Smooth muscle cell (in vitro differentiated cells): ENCODE measurements at regions not wholly inside any gene's neighbourhood (a gene's known extent, or its start where the extent isn't known, plus 50 kb on each side); places are given as distances from the start of the nearest gene placed in this dataset.

ENCODE experiments used
- DNase-seq: peaks from one replicate; lab custom pipeline; 2025; ENCODE audit not compliant: unreplicated experiment; lab: John Stamatoyannopoulos, UW
- H2AFZ ChIP-seq: fragments of 200-600 bp; sonication (generic); 2 replicates; pipeline ENCODE4 v1.6.0; 2016; ENCODE audit warnings: antibody characterized with exemption, low read depth, mild to moderate bottlenecking
- H3F3A ChIP-seq: fragments of 200-600 bp; sonication (generic); 2 replicates; pipeline ENCODE4 v1.6.0; 2017; ENCODE audit warnings: antibody characterized with exemption, low read depth
- H3K27ac ChIP-seq: fragments of 200-600 bp; sonication (generic); 2 replicates; pipeline ENCODE4 v1.5.1; 2016; ENCODE audit warnings: low read depth, mild to moderate bottlenecking
- H3K27me3 ChIP-seq: fragments of 200-600 bp; sonication (generic); 2 replicates; pipeline ENCODE4 v1.6.1; 2016; ENCODE audit warnings: low read depth, mild to moderate bottlenecking
- H3K36me3 ChIP-seq: fragments of 200-600 bp; sonication (generic); 2 replicates; pipeline ENCODE4 v1.5.1; 2016; ENCODE audit warnings: low read depth
- H3K4me1 ChIP-seq: fragments of 200-600 bp; sonication (generic); 2 replicates; pipeline ENCODE4 v1.5.1; 2016; ENCODE audit warnings: low read depth
- H3K4me2 ChIP-seq: fragments of 200-600 bp; sonication (generic); 2 replicates; pipeline ENCODE4 v1.6.0; 2016; ENCODE audit warnings: mild to moderate bottlenecking
- H3K4me3 ChIP-seq: fragments of 200-600 bp; sonication (generic); 2 replicates; pipeline ENCODE4 v1.5.1; 2016; ENCODE audit warnings: mild to moderate bottlenecking
- H3K79me2 ChIP-seq: fragments of 200-600 bp; sonication (generic); 2 replicates; pipeline ENCODE4 v1.6.0; 2016; ENCODE audit warnings: low read depth, mild to moderate bottlenecking
- H3K9ac ChIP-seq: fragments of 200-600 bp; sonication (generic); 2 replicates; pipeline ENCODE4 v1.6.0; 2016; ENCODE audit warnings: low read depth
- H3K9me3 ChIP-seq: fragments of 200-600 bp; sonication (generic); replicated peaks from 2 replicates; pipeline ENCODE4 v1.5.1; 2016; ENCODE audit warnings: low read depth
- H4K20me1 ChIP-seq: fragments of 200-600 bp; sonication (generic); 2 replicates; pipeline ENCODE4 v1.6.0; 2016; ENCODE audit warnings: low read depth
- CTCF ChIP-seq: fragments of 200-600 bp; sonication (generic); IDR thresholded peaks from 2 replicates; pipeline ENCODE4 v1.5.1; 2017; ENCODE audit warnings: borderline replicate concordance, mild to moderate bottlenecking, antibody characterized with exemption; ENCODE audit not compliant: insufficient read depth, poor library complexity, severe bottlenecking
- WGBS: methylation state at CpG from one replicate; pipeline ENCODE4 v1.1.7; 2016; ENCODE audit warnings: low lambda C conversion rate; 5-methylcytosine and 5-hydroxymethylcytosine counted together

GRCh38 chr20:24766143-24766527 is 182.9 kb upstream of the CST7 start:
- no peak for TF ChIP-seq CTCF
- Histone ChIP-seq H3K79me2 (no peaks in the 10 kb centered on the region), H3K4me1 (peaks cover 10% of the 10 kb centered on the region), H3K4me3 (no peak overlapping the region), H3F3A (peaks cover 12% of the 10 kb centered on the region), H3K27me3 (no peaks in the 10 kb centered on the region), H3K27ac (no peak overlapping the region), H3K9ac (no peak overlapping the region), H3K4me2 (no peak overlapping the region), H2AFZ (no peak overlapping the region), H3K9me3 (no peaks in the 10 kb centered on the region), H4K20me1 (no peaks in the 10 kb centered on the region), H3K36me3 (no peaks in the 10 kb centered on the region)
- 83% methylated on average over 2 of the region's 2 CpGs for WGBS
- DNase-seq, result no peak

GRCh38 chr20:24766826-24767622 is 182.0 kb upstream of the CST7 start:
- no peaks in the 10 kb centered on the region for H3K79me2 ChIP-seq
- WGBS, result 79% methylated on average over 7 of the region's 7 CpGs

GRCh38 chr20:24767623-24768100 is 181.4 kb upstream of the CST7 start:
- Histone ChIP-seq H4K20me1 (no peaks in the 10 kb centered on the region), H3K4me1 (peaks cover 10% of the 10 kb centered on the region)
- WGBS, result 90% methylated on average over 4 of the region's 4 CpGs

More at GRCh38 chr20:24766826-24767622, 182.0 kb upstream of the CST7 start:
- H3K9ac ChIP-seq, result no peak overlapping the region
- H4K20me1 ChIP-seq, result no peaks in the 10 kb centered on the region
- no peak overlapping the region for H3K27ac ChIP-seq
- H3F3A ChIP-seq, result peaks cover 12% of the 10 kb centered on the region
- no peak overlapping the region for H3K4me3 ChIP-seq
- H3K36me3 ChIP-seq, result no peaks in the 10 kb centered on the region
- H3K27me3 ChIP-seq, result no peaks in the 10 kb centered on the region
- no peak overlapping the region for H2AFZ ChIP-seq
- H3K4me1 ChIP-seq, result peaks cover 10% of the 10 kb centered on the region
- TF ChIP-seq CTCF, result no peak
- no peak for DNase-seq
- H3K4me2 ChIP-seq, result no peak overlapping the region
- H3K9me3 ChIP-seq, result no peaks in the 10 kb centered on the region

More at GRCh38 chr20:24767623-24768100, 181.4 kb upstream of the CST7 start:
- Histone ChIP-seq H3K79me2 (no peaks in the 10 kb centered on the region), H3F3A (peaks cover 18% of the 10 kb centered on the region), H3K9ac (no peak overlapping the region), H3K9me3 (no peaks in the 10 kb centered on the region), H3K36me3 (no peaks in the 10 kb centered on the region), H3K4me3 (no peak overlapping the region), H2AFZ (no peak overlapping the region), H3K27ac (peak overlapping the region; percentile 67), H3K27me3 (no peaks in the 10 kb centered on the region), H3K4me2 (peak overlapping the region; percentile 77)
- TF ChIP-seq CTCF, result no peak
- DNase-seq, result no peak
